ENCODE measurements at regions not wholly inside any gene's neighbourhood (a gene's known extent, or its start where the extent isn't known, plus 50 kb on each side); places are given as distances from the start of the nearest gene placed in this dataset.

DNA sequence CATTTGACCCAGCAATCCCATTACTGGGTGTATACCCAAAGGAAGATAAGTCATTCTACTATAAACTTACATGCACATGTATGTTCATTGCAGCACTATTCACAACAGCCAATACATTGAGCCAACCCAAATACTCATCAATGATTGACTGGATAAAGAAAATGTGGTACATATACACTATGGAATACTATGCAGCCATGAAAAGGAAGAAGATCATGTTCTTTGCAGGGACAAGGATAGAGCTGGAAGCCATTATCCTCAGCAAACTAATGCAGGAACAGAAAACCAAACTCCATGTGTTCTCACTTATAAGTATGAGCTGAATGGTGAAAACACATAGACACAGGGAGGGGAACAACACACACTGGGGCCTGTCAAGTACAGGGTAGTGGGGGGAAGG, 226.7 kb upstream of the HNMT start:
- TF ChIP-seq, protein P1, sequence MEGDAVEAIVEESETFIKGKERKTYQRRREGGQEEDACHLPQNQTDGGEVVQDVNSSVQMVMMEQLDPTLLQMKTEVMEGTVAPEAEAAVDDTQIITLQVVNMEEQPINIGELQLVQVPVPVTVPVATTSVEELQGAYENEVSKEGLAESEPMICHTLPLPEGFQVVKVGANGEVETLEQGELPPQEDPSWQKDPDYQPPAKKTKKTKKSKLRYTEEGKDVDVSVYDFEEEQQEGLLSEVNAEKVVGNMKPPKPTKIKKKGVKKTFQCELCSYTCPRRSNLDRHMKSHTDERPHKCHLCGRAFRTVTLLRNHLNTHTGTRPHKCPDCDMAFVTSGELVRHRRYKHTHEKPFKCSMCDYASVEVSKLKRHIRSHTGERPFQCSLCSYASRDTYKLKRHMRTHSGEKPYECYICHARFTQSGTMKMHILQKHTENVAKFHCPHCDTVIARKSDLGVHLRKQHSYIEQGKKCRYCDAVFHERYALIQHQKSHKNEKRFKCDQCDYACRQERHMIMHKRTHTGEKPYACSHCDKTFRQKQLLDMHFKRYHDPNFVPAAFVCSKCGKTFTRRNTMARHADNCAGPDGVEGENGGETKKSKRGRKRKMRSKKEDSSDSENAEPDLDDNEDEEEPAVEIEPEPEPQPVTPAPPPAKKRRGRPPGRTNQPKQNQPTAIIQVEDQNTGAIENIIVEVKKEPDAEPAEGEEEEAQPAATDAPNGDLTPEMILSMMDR (IDR thresholded peaks at IDR 0.05 in 8 of 11, conservative IDR thresholded peaks at IDR 0.05 in 3 of 11): no peak
- TF ChIP-seq POLR2A (IDR thresholded peaks at IDR 0.05) (no peak), POLR2AphosphoS5 (IDR thresholded peaks at IDR 0.05) (no peak)
